Activated T-helper 2 cell treated with anti-CD3 and anti-CD28 coated beads, Interferon-gamma antibody, Interleukin-2, Interleukin-4, amounts not matched to agents 10 μg/mL and 5 μg/mL and 100 μg/mL, durations not matched to agents 14 hours and 24 hours and 36 hours (primary cell): ENCODE measurements at regions not wholly inside any gene's neighbourhood (a gene's known extent, or its start where the extent isn't known, plus 50 kb on each side); places are given as distances from the start of the nearest gene placed in this dataset.

Source experiments
- DNase-seq: peaks from one replicate; pipeline ENCODE4 v3.0.0; 2021; ENCODE audit warnings: low spot score
- H3K27ac Mint-ChIP-seq: one replicate; pipeline ENCODE4 v1.8.0; 2021; ENCODE audit warnings: mixed read lengths
- H3K27me3 Mint-ChIP-seq: one replicate; pipeline ENCODE4 v1.8.0; 2021; ENCODE audit warnings: low read depth, mixed read lengths
- H3K36me3 Mint-ChIP-seq: one replicate; pipeline ENCODE4 v1.8.0; 2021; ENCODE audit warnings: low read depth, mixed read lengths
- H3K4me1 Mint-ChIP-seq: one replicate; pipeline ENCODE4 v1.8.0; 2021; ENCODE audit warnings: low read depth, mixed read lengths
- H3K4me3 Mint-ChIP-seq: one replicate; pipeline ENCODE4 v1.8.0; 2021; ENCODE audit warnings: low read depth, mild to moderate bottlenecking, moderate library complexity, mixed read lengths
- H3K9me3 Mint-ChIP-seq: one replicate; pipeline ENCODE4 v1.8.0; 2021; ENCODE audit warnings: mixed read lengths
- intact Hi-C: fragments of 100-400 bp; cut with micrococcal nuclease; formaldehyde crosslinking; loops from one replicate; pipeline ENCODE4 v1.15.1; 2023

GRCh38 chr9:23622396-23622795, 203.6 kb downstream of the ELAVL2 start:
- Mint-ChIP-seq H3K4me3 (no peak overlapping the region), H3K27ac (no peak overlapping the region), H3K4me1 (no peaks in the 10 kb centered on the region), H3K9me3 (peaks cover 37% of the 10 kb centered on the region), H3K36me3 (no peaks in the 10 kb centered on the region), H3K27me3 (no peaks in the 10 kb centered on the region)
- intact Hi-C loops = no loop called here
- DNase-seq = no peak

- Mint-ChIP-seq H3K4me3 (no peak overlapping the region), H3K27me3 (no peaks in the 10 kb centered on the region), H3K4me1 (no peaks in the 10 kb centered on the region), H3K27ac (no peak overlapping the region), H3K9me3 (peaks cover 26% of the 10 kb centered on the region), H3K36me3 (no peaks in the 10 kb centered on the region)
- intact Hi-C loops = no loop called here
- no peak for DNase-seq
Measured at GRCh38 chr9:23630488-23630887, 195.6 kb downstream of the ELAVL2 start.

- no peaks in the 10 kb centered on the region for H3K4me1 Mint-ChIP-seq
- no peak for DNase-seq
- no peak overlapping the region for H3K27ac Mint-ChIP-seq
- H3K36me3 Mint-ChIP-seq = no peaks in the 10 kb centered on the region
- no peaks in the 10 kb centered on the region for H3K27me3 Mint-ChIP-seq
- no peak overlapping the region for H3K4me3 Mint-ChIP-seq
- intact Hi-C loops = no loop called here
- peaks cover 32% of the 10 kb centered on the region for H3K9me3 Mint-ChIP-seq
Measured at GRCh38 chr9:23635276-23635675, 190.8 kb downstream of the ELAVL2 start.

DNA sequence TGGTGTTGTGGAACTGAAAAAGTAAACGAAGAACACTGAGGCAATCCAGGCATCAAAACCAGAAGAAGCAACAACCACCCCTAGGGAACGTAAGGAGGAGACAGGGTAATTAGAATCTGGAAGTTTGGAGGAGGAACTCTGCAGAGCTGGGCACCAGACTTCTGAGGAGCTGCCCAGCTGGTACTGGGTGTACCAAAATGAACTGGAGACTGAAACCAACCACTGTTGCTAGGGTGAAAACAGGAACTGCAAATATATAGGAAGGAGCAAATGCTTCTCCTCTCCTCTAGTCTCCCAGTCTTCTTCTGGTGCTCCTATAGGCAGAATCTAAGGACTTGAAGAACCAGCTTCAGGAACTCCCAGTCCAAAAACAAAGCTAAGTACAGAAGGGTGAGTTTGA, 189.8 kb downstream of the ELAVL2 start:
- H3K36me3 Mint-ChIP-seq = no peaks in the 10 kb centered on the region
- H3K4me1 Mint-ChIP-seq = no peaks in the 10 kb centered on the region
- H3K9me3 Mint-ChIP-seq = peaks cover 32% of the 10 kb centered on the region
- no peak overlapping the region for H3K4me3 Mint-ChIP-seq
- H3K27me3 Mint-ChIP-seq = no peaks in the 10 kb centered on the region
- H3K27ac Mint-ChIP-seq = no peak overlapping the region
- no peak for DNase-seq
- intact Hi-C loops = no loop called here

- Mint-ChIP-seq H3K9me3 (peaks cover 34% of the 10 kb centered on the region), H3K4me1 (no peaks in the 10 kb centered on the region), H3K36me3 (no peaks in the 10 kb centered on the region), H3K27ac (no peak overlapping the region), H3K27me3 (no peaks in the 10 kb centered on the region), H3K4me3 (no peak overlapping the region)
- intact Hi-C loops = no loop called here
- DNase-seq = no peak
Measured at GRCh38 chr9:23638011-23638410, 188.0 kb downstream of the ELAVL2 start.

DNA sequence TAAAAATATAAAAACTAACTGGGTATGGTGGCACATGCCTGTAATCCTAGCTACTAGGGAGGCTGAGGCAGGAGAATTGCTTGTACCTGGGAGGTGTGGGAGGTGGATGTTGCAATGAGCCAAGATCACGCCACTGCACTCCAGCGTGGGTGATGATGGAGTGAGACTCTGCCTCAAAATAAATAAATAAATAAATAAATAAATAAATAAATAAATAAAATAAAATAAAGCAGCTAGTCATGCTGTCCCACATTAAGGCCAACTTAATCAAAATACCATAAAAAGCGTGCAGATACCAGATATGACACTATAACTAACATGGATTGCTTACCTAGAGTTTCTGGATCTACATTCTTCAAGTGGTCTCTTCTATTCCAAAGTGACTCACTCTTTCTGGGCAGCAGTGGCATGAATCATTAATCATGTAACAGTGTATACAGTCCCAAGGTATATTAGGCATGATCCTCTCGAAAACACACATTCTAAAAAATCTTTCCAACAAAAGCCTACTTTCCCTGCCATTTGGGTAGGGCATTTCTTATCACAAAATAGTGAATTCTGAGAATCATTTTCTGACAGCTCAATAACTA, 187.1 kb downstream of the ELAVL2 start:
- Mint-ChIP-seq H3K36me3 (no peaks in the 10 kb centered on the region), H3K4me1 (no peaks in the 10 kb centered on the region), H3K9me3 (peaks cover 38% of the 10 kb centered on the region), H3K27me3 (no peaks in the 10 kb centered on the region), H3K27ac (no peak overlapping the region), H3K4me3 (no peak overlapping the region)
- DNase-seq = no peak
- intact Hi-C loops = no loop called here
